GM12878 (cell line): ENCODE measurements at regions not wholly inside any gene's neighbourhood (a gene's known extent, or its start where the extent isn't known, plus 50 kb on each side); places are given as distances from the start of the nearest gene placed in this dataset.

Source experiments
- ASH2L ChIP-seq: fragments of 300-600, 200-600 bp; sonication (generic); IDR thresholded peaks from 2 replicates; pipeline ENCODE4 v1.6.1; 2017; ENCODE audit warnings: low read depth, mild to moderate bottlenecking, borderline replicate concordance
- CBX5 ChIP-seq: sonication (generic); IDR thresholded peaks from 2 replicates; pipeline ENCODE4 v1.6.1; 2016; ENCODE audit warnings: low read depth, moderate library complexity, mild to moderate bottlenecking, inconsistent platforms
- DPF2 ChIP-seq: fragments of 450-650 bp; IDR thresholded peaks from 2 replicates; pipeline ENCODE4 v1.6.1; 2017; ENCODE audit warnings: mild to moderate bottlenecking
- EP300 ChIP-seq, 2 experiments: fragments of 150-350 bp in 1 of 2; IDR thresholded peaks; 2 replicates each; pipeline ENCODE4 v1.6.1; 2011 to 2012; ENCODE audit warnings: low read depth in 2 of 2, low read length in 2 of 2, borderline replicate concordance in 1 of 2, improper control_type of control experiment in 1 of 2, inconsistent platforms in 1 of 2; ENCODE audit not compliant: control insufficient read depth in 1 of 2
- FOS ChIP-seq: IDR thresholded peaks from 3 replicates; pipeline ENCODE4 v1.6.1; 2011; ENCODE audit warnings: borderline replicate concordance; ENCODE audit not compliant: insufficient read length; ENCODE audit errors: extremely low read depth
- FOXM1 ChIP-seq: IDR thresholded peaks from 2 replicates; pipeline ENCODE4 v1.6.1; 2012; ENCODE audit warnings: low read depth, mild to moderate bottlenecking, inconsistent platforms, low read length, moderate library complexity
- IKZF2 ChIP-seq, 2 experiments: fragments of 450-650 bp; IDR thresholded peaks; 2 replicates each; pipeline ENCODE4 v1.6.1; 2017; ENCODE audit warnings: mild to moderate bottlenecking in 2 of 2, moderate library complexity in 2 of 2
- JUNB ChIP-seq: IDR thresholded peaks from 2 replicates; pipeline ENCODE4 v1.6.1; 2016; ENCODE audit warnings: antibody characterized with exemption, mild to moderate bottlenecking
- MLLT1 ChIP-seq: fragments of 450-650 bp; IDR thresholded peaks from 2 replicates; pipeline ENCODE4 v1.6.1; 2016; ENCODE audit warnings: mild to moderate bottlenecking
- MTA3 ChIP-seq: IDR thresholded peaks from 2 replicates; pipeline ENCODE4 v1.6.1; 2012; ENCODE audit warnings: low read length, inconsistent platforms, borderline replicate concordance
- NBN ChIP-seq: fragments of 450-650 bp; IDR thresholded peaks from 2 replicates; pipeline ENCODE4 v1.6.1; 2016
- NFIC ChIP-seq: IDR thresholded peaks from 2 replicates; pipeline ENCODE4 v1.6.1; 2012; ENCODE audit warnings: low read depth, mild to moderate bottlenecking, inconsistent platforms, low read length, moderate library complexity
- NR2F1 ChIP-seq: fragments of 450-650 bp; conservative IDR thresholded peaks from 2 replicates; pipeline ENCODE4 v1.6.1; 2017; ENCODE audit warnings: mild to moderate bottlenecking
- POLR2A ChIP-seq: IDR thresholded peaks from 2 replicates; pipeline ENCODE4 v1.6.1; 2011; ENCODE audit warnings: low read depth, mild to moderate bottlenecking, low read length
- POLR2AphosphoS2 ChIP-seq: IDR thresholded peaks from 2 replicates; pipeline ENCODE4 v1.6.1; 2011; ENCODE audit warnings: low read depth, mild to moderate bottlenecking, low read length, improper control_type of control experiment, moderate library complexity
- POLR2AphosphoS5 ChIP-seq: IDR thresholded peaks from 2 replicates; pipeline ENCODE4 v1.6.1; 2011; ENCODE audit warnings: mild to moderate bottlenecking, low read length, inconsistent platforms
- RB1 ChIP-seq: fragments of 450-650 bp; formaldehyde crosslinking; IDR thresholded peaks from 2 replicates; pipeline ENCODE4 v1.6.1; 2017; ENCODE audit warnings: mild to moderate bottlenecking, borderline replicate concordance
- RELA ChIP-seq: fragments of 450-650 bp; IDR thresholded peaks from 2 replicates; pipeline ENCODE4 v1.8.0; 2014; ENCODE audit warnings: borderline replicate concordance; ENCODE audit not compliant: partially characterized antibody
- RUNX3 ChIP-seq: IDR thresholded peaks from 2 replicates; pipeline ENCODE4 v1.6.1; 2012; ENCODE audit warnings: low read length, inconsistent platforms
- SKIL ChIP-seq: fragments of 450-650 bp; IDR thresholded peaks from 2 replicates; pipeline ENCODE4 v1.6.1; 2017; ENCODE audit warnings: mild to moderate bottlenecking, low read depth, inconsistent platforms; ENCODE audit not compliant: poor library complexity, severe bottlenecking
- TCF12 ChIP-seq: IDR thresholded peaks from 2 replicates; pipeline ENCODE4 v1.6.1; 2011; ENCODE audit warnings: low read depth, mild to moderate bottlenecking, low read length
- ZZZ3 ChIP-seq: IDR thresholded peaks from 2 replicates; pipeline ENCODE4 v1.6.1; 2011; ENCODE audit warnings: low read depth; ENCODE audit not compliant: control insufficient read depth, insufficient read length
- TF ChIP-seq, protein P1 (sequence below): IDR thresholded peaks from 2 replicates; pipeline ENCODE4 v1.6.1; 2011; ENCODE audit warnings: borderline replicate concordance, low read depth, mild to moderate bottlenecking, moderate library complexity, low read length; ENCODE audit not compliant: insufficient read depth, poor library complexity, severe bottlenecking
- TF ChIP-seq, protein P2 (sequence below): fragments of 450-650 bp; IDR thresholded peaks from 2 replicates; pipeline ENCODE4 v1.6.1; 2014; ENCODE audit warnings: mild to moderate bottlenecking
- TF ChIP-seq, protein P3 (sequence below): IDR thresholded peaks from 2 replicates; pipeline ENCODE4 v1.6.1; 2011; ENCODE audit warnings: mild to moderate bottlenecking, low read depth, low read length, moderate library complexity; ENCODE audit not compliant: insufficient replicate concordance

DNA sequence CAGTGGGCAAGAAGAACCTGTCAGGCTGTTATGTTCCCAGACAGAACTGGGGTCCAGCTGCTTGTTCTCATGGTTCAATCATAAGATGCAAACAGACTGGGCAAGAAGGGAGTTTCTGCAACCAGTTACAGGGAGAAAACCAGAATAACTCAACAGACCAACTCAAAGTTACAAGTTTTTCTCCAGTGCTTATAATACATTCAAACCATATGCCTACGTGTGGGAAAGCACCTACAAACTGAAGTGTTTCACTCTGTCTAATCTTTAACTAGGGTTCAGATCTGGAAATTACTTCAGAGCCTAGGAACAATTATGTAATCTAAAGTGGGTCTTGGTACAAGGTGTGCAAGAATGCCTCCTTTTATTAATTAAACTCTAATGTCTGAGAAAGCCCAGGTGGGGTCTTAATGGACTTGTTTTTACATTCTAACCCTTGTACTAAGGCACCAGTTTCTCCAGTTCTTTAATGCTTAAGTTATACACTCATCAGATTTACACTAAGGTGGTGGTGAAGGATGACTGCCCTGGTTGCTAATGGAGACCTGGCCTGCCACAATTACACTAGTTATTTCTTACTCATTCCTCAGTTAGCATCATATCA, 951.9 kb downstream of the TSN start (continued):
- TF ChIP-seq ZZZ3 = no peak
- TF ChIP-seq, protein P1, sequence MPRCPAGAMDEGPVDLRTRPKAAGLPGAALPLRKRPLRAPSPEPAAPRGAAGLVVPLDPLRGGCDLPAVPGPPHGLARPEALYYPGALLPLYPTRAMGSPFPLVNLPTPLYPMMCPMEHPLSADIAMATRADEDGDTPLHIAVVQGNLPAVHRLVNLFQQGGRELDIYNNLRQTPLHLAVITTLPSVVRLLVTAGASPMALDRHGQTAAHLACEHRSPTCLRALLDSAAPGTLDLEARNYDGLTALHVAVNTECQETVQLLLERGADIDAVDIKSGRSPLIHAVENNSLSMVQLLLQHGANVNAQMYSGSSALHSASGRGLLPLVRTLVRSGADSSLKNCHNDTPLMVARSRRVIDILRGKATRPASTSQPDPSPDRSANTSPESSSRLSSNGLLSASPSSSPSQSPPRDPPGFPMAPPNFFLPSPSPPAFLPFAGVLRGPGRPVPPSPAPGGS = no peak
- TF ChIP-seq, protein P2, sequence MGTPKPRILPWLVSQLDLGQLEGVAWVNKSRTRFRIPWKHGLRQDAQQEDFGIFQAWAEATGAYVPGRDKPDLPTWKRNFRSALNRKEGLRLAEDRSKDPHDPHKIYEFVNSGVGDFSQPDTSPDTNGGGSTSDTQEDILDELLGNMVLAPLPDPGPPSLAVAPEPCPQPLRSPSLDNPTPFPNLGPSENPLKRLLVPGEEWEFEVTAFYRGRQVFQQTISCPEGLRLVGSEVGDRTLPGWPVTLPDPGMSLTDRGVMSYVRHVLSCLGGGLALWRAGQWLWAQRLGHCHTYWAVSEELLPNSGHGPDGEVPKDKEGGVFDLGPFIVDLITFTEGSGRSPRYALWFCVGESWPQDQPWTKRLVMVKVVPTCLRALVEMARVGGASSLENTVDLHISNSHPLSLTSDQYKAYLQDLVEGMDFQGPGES = no peak
- TF ChIP-seq RELA = no peak
- no peak for TF ChIP-seq POLR2A
- TF ChIP-seq TCF12 = peak; percentile 86
- 0 out of 2 replicates have a peak, but pooled peaks have one; percentile 16 for TF ChIP-seq DPF2
- peak; percentile 85 for TF ChIP-seq NFIC
- TF ChIP-seq, protein P3, sequence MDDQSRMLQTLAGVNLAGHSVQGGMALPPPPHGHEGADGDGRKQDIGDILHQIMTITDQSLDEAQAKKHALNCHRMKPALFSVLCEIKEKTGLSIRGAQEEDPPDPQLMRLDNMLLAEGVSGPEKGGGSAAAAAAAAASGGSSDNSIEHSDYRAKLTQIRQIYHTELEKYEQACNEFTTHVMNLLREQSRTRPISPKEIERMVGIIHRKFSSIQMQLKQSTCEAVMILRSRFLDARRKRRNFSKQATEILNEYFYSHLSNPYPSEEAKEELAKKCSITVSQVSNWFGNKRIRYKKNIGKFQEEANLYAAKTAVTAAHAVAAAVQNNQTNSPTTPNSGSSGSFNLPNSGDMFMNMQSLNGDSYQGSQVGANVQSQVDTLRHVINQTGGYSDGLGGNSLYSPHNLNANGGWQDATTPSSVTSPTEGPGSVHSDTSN = peak; percentile 6
- TF ChIP-seq FOS = no peak
- peak; percentile 84 to 93; a peak in 3 of 4 replicates for TF ChIP-seq EP300 (IDR thresholded peaks at IDR 0.05; ENCODE audit: borderline replicate concordance in 1 of 2, control insufficient read depth in 1 of 2, low read depth in 2 of 2, low read length in 2 of 2)
- 0 out of 2 replicates have a peak, but pooled peaks have one; percentile 5 for TF ChIP-seq NR2F1
- TF ChIP-seq MLLT1 = peak; percentile 33
- TF ChIP-seq IKZF2 (IDR thresholded peaks at IDR 0.05) = peak; percentile 82 to 85
- no peak for TF ChIP-seq POLR2AphosphoS5
- peak; percentile 54 for TF ChIP-seq SKIL
- no peak for TF ChIP-seq ASH2L
- TF ChIP-seq CBX5 = 0 out of 2 replicates have a peak, but pooled peaks have one; percentile 25
- peak; percentile 60 for TF ChIP-seq JUNB
- TF ChIP-seq FOXM1 = peak; percentile 88; the same call in 1 of the 2 replicates
- no peak for TF ChIP-seq RB1
- TF ChIP-seq POLR2AphosphoS2 = no peak
- no peak for TF ChIP-seq MTA3
- peak; percentile 44; the same call in 1 of the 2 replicates for TF ChIP-seq RUNX3
- TF ChIP-seq NBN = 0 out of 2 replicates have a peak, but pooled peaks have one; percentile 41
